Naive thymus-derived CD4-positive, alpha-beta T cell (primary cell): ENCODE measurements at regions not wholly inside any gene's neighbourhood (a gene's known extent, or its start where the extent isn't known, plus 50 kb on each side); places are given as distances from the start of the nearest gene placed in this dataset.

Source experiments
- ATAC-seq: fragments of 150-1000 bp; cut with Tn5 transposase; 2 replicates; pipeline ENCODE4 v1.10.0; 2021; ENCODE audit warnings: mild to moderate bottlenecking, moderate library complexity
- CTCF ChIA-PET: fragments of 350-600 bp; sonication (Branson Sonifier 250); formaldehyde crosslinking; loops from one replicate; lab custom pipeline; 2021; ENCODE audit warnings: antibody characterized with exemption; lab: Charles Lee
- POLR2A ChIA-PET: fragments of 350-600 bp; sonication (Branson Sonifier 250); formaldehyde crosslinking; loops from one replicate; lab custom pipeline; 2021; ENCODE audit warnings: antibody characterized with exemption, inconsistent platforms; lab: Charles Lee
- DNase-seq, 9 donors: peaks; one replicate each; pipeline versions ENCODE4 v3.0.0 to v3.0.0-alpha.2; 2020 to 2022; ENCODE audit warnings: mixed read lengths in 1 of 9
- H3K27ac ChIP-seq: one replicate; pipeline ENCODE4 v1.7.0; 2013; ENCODE audit warnings: mild to moderate bottlenecking, low read depth, low read length, moderate library complexity
- H3K27me3 ChIP-seq, 2 donors: one replicate each; pipeline ENCODE4 v1.7.0; 2013; ENCODE audit warnings: low read length in 2 of 2, mild to moderate bottlenecking in 2 of 2, moderate library complexity in 2 of 2; ENCODE audit not compliant: control insufficient read depth in 2 of 2, insufficient read depth in 2 of 2
- H3K36me3 ChIP-seq, 3 experiments: 1 replicate in 2 of 3; 2 replicates in 1 of 3; pipeline ENCODE4 v1.7.0; 2013; ENCODE audit warnings: low read length in 3 of 3, mild to moderate bottlenecking in 3 of 3, moderate library complexity in 1 of 3; ENCODE audit not compliant: insufficient read depth in 3 of 3, control insufficient read depth in 2 of 3
- H3K4me1 ChIP-seq, 2 donors: one replicate each; pipeline ENCODE4 v1.7.0; 2013; ENCODE audit warnings: low read length in 2 of 2, mild to moderate bottlenecking in 2 of 2, moderate library complexity in 1 of 2; ENCODE audit not compliant: control insufficient read depth in 2 of 2, insufficient read depth in 2 of 2
- H3K4me3 ChIP-seq: 2 replicates; pipeline ENCODE4 v1.7.0; 2013; ENCODE audit warnings: mild to moderate bottlenecking, low read length
- H3K9me3 ChIP-seq, 3 experiments: 1 replicate in 2 of 3; 2 replicates in 1 of 3; pipeline ENCODE4 v1.7.0; 2013; ENCODE audit warnings: low read length in 3 of 3; ENCODE audit not compliant: control insufficient read depth in 2 of 3
- H3K27ac Mint-ChIP-seq, 9 donors: one replicate each; pipeline ENCODE4 v1.8.0; 2020 to 2022; ENCODE audit warnings: mixed read lengths in 9 of 9, mild to moderate bottlenecking in 8 of 9, moderate library complexity in 5 of 9, inconsistent platforms in 2 of 9
- H3K27me3 Mint-ChIP-seq, 5 donors: one replicate each; pipeline ENCODE4 v1.8.0; 2021 to 2022; ENCODE audit warnings: mixed read lengths in 5 of 5, mild to moderate bottlenecking in 1 of 5
- H3K36me3 Mint-ChIP-seq, 5 donors: one replicate each; pipeline ENCODE4 v1.8.0; 2020 to 2022; ENCODE audit warnings: mixed read lengths in 5 of 5, mild to moderate bottlenecking in 3 of 5, inconsistent platforms in 1 of 5
- H3K4me1 Mint-ChIP-seq, 7 donors: one replicate each; pipeline ENCODE4 v1.8.0; 2020 to 2022; ENCODE audit warnings: mixed read lengths in 7 of 7, mild to moderate bottlenecking in 3 of 7, inconsistent platforms in 1 of 7
- H3K4me3 Mint-ChIP-seq, 10 donors: one replicate each; pipeline ENCODE4 v1.8.0; 2020 to 2022; ENCODE audit warnings: mild to moderate bottlenecking in 10 of 10, mixed read lengths in 10 of 10, moderate library complexity in 6 of 10, inconsistent platforms in 2 of 10
- H3K9me3 Mint-ChIP-seq, 11 donors: one replicate each; pipeline ENCODE4 v1.8.0; 2020 to 2022; ENCODE audit warnings: mixed read lengths in 11 of 11, mild to moderate bottlenecking in 4 of 11, inconsistent platforms in 1 of 11, moderate library complexity in 1 of 11
- intact Hi-C, 2 donors: fragments of 100-400 bp; cut with micrococcal nuclease; formaldehyde crosslinking; loops; one replicate each; pipeline ENCODE4 v1.15.1; 2023

DNA sequence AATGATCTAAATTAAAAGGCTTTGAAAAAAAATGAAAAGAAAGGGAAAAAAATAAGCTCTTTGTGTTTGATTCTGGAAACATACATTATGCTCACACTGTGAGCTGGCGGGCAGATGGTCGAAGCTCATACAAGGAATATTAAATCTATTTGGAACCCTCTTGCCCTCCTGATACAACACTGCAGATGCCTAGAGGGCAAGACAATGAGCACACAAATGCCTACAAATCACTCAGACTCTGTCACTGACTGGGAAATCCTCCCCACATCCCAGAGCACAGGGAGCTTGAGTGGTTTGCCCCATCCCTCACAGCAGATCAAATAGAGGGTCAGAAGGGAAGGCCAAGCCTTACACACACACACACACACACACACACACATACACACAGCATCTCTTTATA is 320.4 kb downstream of the HNRNPD start:
- H3K4me3 ChIP-seq, result no peak overlapping the region
- no peak for DNase-seq
- no peak overlapping the region for H3K4me3 Mint-ChIP-seq
- peaks cover 0 to 12% (median 0%) of the 10 kb centered on the region in 5 donors for H3K36me3 Mint-ChIP-seq
- no peaks in the 10 kb centered on the region for H3K4me1 ChIP-seq
- H3K27me3 ChIP-seq, result no peaks in the 10 kb centered on the region
- intact Hi-C loops, result no loop called here
- CTCF ChIA-PET, result no interaction called here
- POLR2A ChIA-PET, result interaction anchor here (0.9 kb wide), 1 partner anchor 12 kb away, joined by 3 read pairs; no protein-coding TSS in a partner anchor
- peaks cover 0 to 9% (median 2%) of the 10 kb centered on the region in 11 donors for H3K9me3 Mint-ChIP-seq
- no peak for ATAC-seq
- no peak overlapping the region for H3K27ac ChIP-seq
- peaks cover 3 to 53% (median 11%) of the 10 kb centered on the region in 5 donors for H3K27me3 Mint-ChIP-seq
- H3K36me3 ChIP-seq, result no peaks in the 10 kb centered on the region
- H3K9me3 ChIP-seq, result no peaks in the 10 kb centered on the region
- peaks cover 0 to 3% (median 0%) of the 10 kb centered on the region in 7 donors for H3K4me1 Mint-ChIP-seq
- no peak overlapping the region for H3K27ac Mint-ChIP-seq

DNA sequence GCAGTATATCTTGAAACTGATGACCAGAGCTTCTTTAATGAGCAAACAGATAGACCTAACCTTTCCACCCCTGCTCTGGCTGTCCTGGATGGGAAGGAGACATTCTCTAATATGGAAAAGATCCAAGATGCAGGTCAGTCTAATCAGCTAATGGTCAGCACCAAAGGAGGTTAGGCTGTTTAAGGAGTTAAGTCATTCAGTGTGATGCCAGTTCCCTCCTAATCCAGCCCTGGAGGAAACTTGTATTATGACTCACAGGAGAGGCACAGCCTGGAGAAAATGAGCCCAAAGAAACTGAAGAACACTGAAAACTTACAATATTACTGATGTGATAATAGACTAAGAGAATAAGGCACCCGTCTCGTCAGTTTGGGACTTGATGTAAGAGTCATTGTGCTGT is 323.0 kb downstream of the HNRNPD start:
- H3K4me1 ChIP-seq, result no peaks in the 10 kb centered on the region
- POLR2A ChIA-PET, result no interaction called here
- H3K4me1 Mint-ChIP-seq, result peaks cover 0 to 3% (median 0%) of the 10 kb centered on the region in 7 donors
- H3K27me3 Mint-ChIP-seq, result peaks cover 18 to 68% (median 31%) of the 10 kb centered on the region in 5 donors
- no peaks in the 10 kb centered on the region for H3K36me3 ChIP-seq
- no peak overlapping the region for H3K27ac ChIP-seq
- H3K4me3 ChIP-seq, result no peak overlapping the region
- H3K27me3 ChIP-seq, result no peaks in the 10 kb centered on the region
- peaks cover 0 to 4% (median 0%) of the 10 kb centered on the region in 11 donors for H3K9me3 Mint-ChIP-seq
- peaks cover 0 to 7% (median 0%) of the 10 kb centered on the region in 5 donors for H3K36me3 Mint-ChIP-seq
- ATAC-seq, result no peak
- intact Hi-C loops, result no loop called here
- DNase-seq, result no peak
- H3K9me3 ChIP-seq, result no peaks in the 10 kb centered on the region
- H3K4me3 Mint-ChIP-seq, result no peak overlapping the region
- CTCF ChIA-PET, result interaction anchor here (0.7 kb wide), 1 partner anchor 131 kb away, joined by 7 read pairs; no protein-coding TSS in a partner anchor
- H3K27ac Mint-ChIP-seq, result no peak overlapping the region

DNA sequence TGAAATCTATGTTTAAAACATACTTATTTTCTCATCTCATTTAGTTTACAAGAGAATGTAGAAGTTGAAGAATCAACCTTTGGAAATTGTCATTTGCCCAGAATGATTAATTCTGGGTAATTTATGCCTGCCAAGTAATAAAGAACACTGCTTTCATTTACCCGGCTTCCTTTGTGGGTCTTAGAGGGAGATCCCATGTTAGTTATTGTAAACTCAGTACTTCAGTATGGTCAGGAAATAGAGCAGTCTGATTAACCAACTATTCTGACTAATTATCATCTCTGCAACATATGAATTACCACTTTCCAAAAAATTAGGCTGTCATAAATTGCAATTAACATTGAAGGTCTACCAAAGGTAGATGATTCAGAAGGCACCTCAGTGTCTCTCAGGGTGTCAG is 324.5 kb downstream of the HNRNPD start:
- POLR2A ChIA-PET, result no interaction called here

DNA sequence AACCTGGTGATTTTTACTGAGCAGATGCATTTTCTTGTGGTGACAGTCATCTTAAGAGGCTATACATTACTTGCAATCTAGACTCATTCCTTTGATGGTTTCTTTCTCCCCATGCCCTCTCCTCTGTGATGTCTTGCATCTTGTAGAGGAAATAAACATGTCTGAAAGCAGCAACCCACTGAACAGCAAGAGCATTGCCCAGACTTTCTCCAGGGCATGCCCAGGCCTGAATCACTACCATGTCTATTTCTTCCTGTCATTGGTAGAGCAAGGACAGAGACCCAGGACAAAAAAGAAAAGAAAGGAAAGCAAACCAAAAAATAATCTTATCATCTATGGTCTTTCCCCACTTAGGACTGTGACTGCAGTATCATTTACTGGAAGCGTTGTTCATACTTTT is 326.1 kb downstream of the HNRNPD start:
- ChIA-PET POLR2A (no interaction called here), CTCF (no interaction called here)
- DNase-seq (no peak), ATAC-seq (no peak)
- Mint-ChIP-seq H3K27ac (no peak overlapping the region), H3K4me3 (no peak overlapping the region), H3K4me1 (peaks cover 0 to 11% (median 8%) of the 10 kb centered on the region in 7 donors), H3K27me3 (peaks cover 37 to 69% (median 50%) of the 10 kb centered on the region in 5 donors), H3K9me3 (no peaks in the 10 kb centered on the region), H3K36me3 (no peaks in the 10 kb centered on the region)
- Histone ChIP-seq H3K27ac (no peak overlapping the region), H3K4me3 (no peak overlapping the region), H3K4me1 (no peaks in the 10 kb centered on the region), H3K36me3 (no peaks in the 10 kb centered on the region), H3K9me3 (no peaks in the 10 kb centered on the region), H3K27me3 (no peaks in the 10 kb centered on the region)
- intact Hi-C loops, result no loop called here

More for the DNA sequence above, 324.5 kb downstream of the HNRNPD start:
- Histone ChIP-seq H3K36me3 (no peaks in the 10 kb centered on the region), H3K27me3 (no peaks in the 10 kb centered on the region), H3K9me3 (no peaks in the 10 kb centered on the region), H3K27ac (no peak overlapping the region), H3K4me1 (no peaks in the 10 kb centered on the region), H3K4me3 (no peak overlapping the region)
- Mint-ChIP-seq H3K4me3 (no peak overlapping the region), H3K4me1 (peaks cover 0 to 6% (median 0%) of the 10 kb centered on the region in 7 donors), H3K27ac (no peak overlapping the region), H3K9me3 (no peaks in the 10 kb centered on the region), H3K36me3 (no peaks in the 10 kb centered on the region), H3K27me3 (peaks cover 27 to 66% (median 41%) of the 10 kb centered on the region in 5 donors)
- intact Hi-C loops, result no loop called here
- DNase-seq (no peak), ATAC-seq (no peak)
- CTCF ChIA-PET, result no interaction called here

DNA sequence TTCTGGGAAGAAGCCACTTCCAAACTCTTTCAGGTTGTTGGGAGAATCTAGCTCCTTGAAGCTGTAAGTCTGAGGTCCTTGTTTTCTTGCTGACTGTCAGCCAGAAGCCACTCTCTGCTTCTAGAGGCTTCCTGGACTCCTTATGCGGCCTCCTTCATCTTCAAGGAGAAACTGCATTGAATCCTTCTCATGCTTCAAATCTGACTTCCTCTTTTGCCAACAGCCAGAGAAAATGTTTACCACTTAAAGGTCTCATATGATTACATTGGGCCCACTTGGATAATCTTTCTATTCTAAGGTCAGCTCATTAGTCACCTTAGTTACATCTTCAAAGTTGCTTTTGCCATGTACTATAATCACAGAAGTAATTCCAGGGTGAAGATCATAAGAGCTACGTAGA is 327.0 kb downstream of the HNRNPD start:
- Mint-ChIP-seq H3K27me3 (peaks cover 41 to 73% (median 53%) of the 10 kb centered on the region in 5 donors), H3K27ac (no peak overlapping the region), H3K4me3 (no peak overlapping the region), H3K9me3 (no peaks in the 10 kb centered on the region), H3K36me3 (no peaks in the 10 kb centered on the region), H3K4me1 (peaks cover 0 to 11% (median 8%) of the 10 kb centered on the region in 7 donors)
- POLR2A ChIA-PET, result no interaction called here
- H3K9me3 ChIP-seq, result no peaks in the 10 kb centered on the region
- CTCF ChIA-PET, result no interaction called here
- no peaks in the 10 kb centered on the region for H3K4me1 ChIP-seq
- H3K27ac ChIP-seq, result no peak overlapping the region
- H3K36me3 ChIP-seq, result no peaks in the 10 kb centered on the region
- intact Hi-C loops, result no loop called here
- DNase-seq, result no peak
- H3K4me3 ChIP-seq, result no peak overlapping the region
- H3K27me3 ChIP-seq, result no peaks in the 10 kb centered on the region
- ATAC-seq, result no peak

DNA sequence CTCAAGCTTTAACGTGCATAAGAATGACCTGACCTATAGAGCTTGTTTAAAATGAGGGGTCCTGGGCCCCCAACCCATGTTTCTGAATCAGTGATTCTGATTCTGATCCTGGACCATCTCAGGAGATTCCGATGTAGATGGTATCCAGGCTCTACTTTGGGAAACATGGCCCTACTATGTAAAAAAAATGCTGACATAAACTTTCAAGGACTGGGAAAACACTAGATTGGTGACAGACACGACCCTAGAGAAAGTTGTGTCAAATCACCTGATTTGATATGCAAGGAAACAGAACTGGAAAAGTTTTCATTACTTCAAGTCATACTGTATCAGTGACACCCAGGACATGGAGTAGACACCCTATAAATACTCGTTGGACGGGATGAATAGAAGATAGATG is 328.5 kb downstream of the HNRNPD start:
- Histone ChIP-seq H3K27me3 (no peaks in the 10 kb centered on the region), H3K4me3 (no peak overlapping the region), H3K27ac (no peak overlapping the region), H3K36me3 (no peaks in the 10 kb centered on the region), H3K4me1 (no peaks in the 10 kb centered on the region), H3K9me3 (no peaks in the 10 kb centered on the region)
- ChIA-PET POLR2A (no interaction called here), CTCF (no interaction called here)
- DNase-seq (no peak), ATAC-seq (no peak)
- Mint-ChIP-seq H3K4me1 (peaks cover 0 to 11% (median 7%) of the 10 kb centered on the region in 7 donors), H3K9me3 (no peaks in the 10 kb centered on the region), H3K4me3 (peak overlapping the region in 7 of 10 donors; percentile 0 to 82 (median 39)), H3K36me3 (no peaks in the 10 kb centered on the region), H3K27ac (no peak overlapping the region), H3K27me3 (peaks cover 38 to 71% (median 58%) of the 10 kb centered on the region in 5 donors)
- intact Hi-C loops, result no loop called here
